ENCODE measurements at regions not wholly inside any gene's neighbourhood (a gene's known extent, or its start where the extent isn't known, plus 50 kb on each side); places are given as distances from the start of the nearest gene placed in this dataset.
"Not testable (repeated sequence)": the region's sequence is repeated elsewhere in the genome, so short reads cannot be mapped to it uniquely, and the experiment has no call there.

GRCh38 chr5:174917976-174918554, 193.7 kb downstream of the MSX2 start:
- Mint-ChIP-seq H3K9me3 (no peaks in the 10 kb centered on the region), H3K4me3 (no peak overlapping the region), H3K36me3 (ENCODE audit: low read depth) (no peaks in the 10 kb centered on the region), H3K27ac (no peak overlapping the region), H3K4me1 (peaks cover 8% of the 10 kb centered on the region), H3K27me3 (ENCODE audit: insufficient read depth) (peaks cover 4% of the 10 kb centered on the region)
- 88 to 100% methylated on average over 5 to 13 of the region's 13 CpGs for WGBS, 2 experiments (ENCODE audit: insufficient coverage in 1 of 2, insufficient read length in 1 of 2)
- Histone ChIP-seq H3K9ac (ENCODE audit: extremely low read depth, low read length, poor library complexity, severe bottlenecking) (no peak overlapping the region), H3K4me3 (ENCODE audit: low read length) (no peak overlapping the region), H3K9me3 (ENCODE audit: control insufficient read depth, low read length) (no peaks in the 10 kb centered on the region), H3K4me1 (ENCODE audit: control insufficient read depth, insufficient read depth, low read length) (no peaks in the 10 kb centered on the region), H3K36me3 (ENCODE audit: control insufficient read depth, insufficient read depth, low read length) (no peaks in the 10 kb centered on the region), H3K27me3 (ENCODE audit: control insufficient read depth, insufficient read depth, low read length, poor library complexity, severe bottlenecking) (no peaks in the 10 kb centered on the region), H3K27ac (ENCODE audit: low read depth, low read length) (no peak overlapping the region)
- TF ChIP-seq CTCF (conservative IDR thresholded peaks at IDR 0.05): no peak
- no peak for DNase-seq

GRCh38 chr5:174917435-174917834, 193.1 kb downstream of the MSX2 start:
- H3K27me3 Mint-ChIP-seq (ENCODE audit: insufficient read depth); DNase-seq; H3K9me3 ChIP-seq (ENCODE audit: control insufficient read depth, low read length); H3K27ac Mint-ChIP-seq; H3K9ac ChIP-seq (ENCODE audit: extremely low read depth, low read length, poor library complexity, severe bottlenecking); H3K36me3 ChIP-seq (ENCODE audit: control insufficient read depth, insufficient read depth, low read length); H3K4me1 ChIP-seq (ENCODE audit: control insufficient read depth, insufficient read depth, low read length); H3K4me3 Mint-ChIP-seq; H3K4me1 Mint-ChIP-seq; H3K27me3 ChIP-seq (ENCODE audit: control insufficient read depth, insufficient read depth, low read length, poor library complexity, severe bottlenecking); H3K9me3 Mint-ChIP-seq; H3K27ac ChIP-seq (ENCODE audit: low read depth, low read length); H3K4me3 ChIP-seq (ENCODE audit: low read length); H3K36me3 Mint-ChIP-seq (ENCODE audit: low read depth): not testable (repeated sequence)
- 93 to 100% methylated on average over 3 to 6 of the region's 6 CpGs for WGBS, 2 experiments (ENCODE audit: insufficient coverage in 1 of 2, insufficient read length in 1 of 2)

DNA sequence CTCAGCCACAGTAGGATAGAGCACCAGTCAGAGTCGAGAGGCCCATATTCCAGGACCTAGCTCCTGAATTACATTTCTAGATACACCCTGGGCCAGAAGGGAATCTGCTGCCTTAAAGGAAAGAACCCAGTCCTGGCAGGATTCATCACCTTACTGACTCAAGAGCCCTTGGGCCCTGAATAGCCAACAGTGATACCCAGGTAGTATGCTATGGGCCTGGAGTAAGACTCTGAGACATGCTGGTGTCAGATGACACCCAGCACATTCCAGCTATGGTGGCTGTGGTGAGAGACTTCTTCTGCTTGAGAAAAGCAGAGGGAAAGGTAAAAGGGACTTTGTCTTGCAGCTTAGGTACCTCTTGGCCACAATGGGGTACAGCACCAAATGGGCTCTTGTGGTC, 192.5 kb downstream of the MSX2 start:
- not testable (repeated sequence) for H3K27me3 Mint-ChIP-seq (ENCODE audit: insufficient read depth); H3K36me3 ChIP-seq (ENCODE audit: control insufficient read depth, insufficient read depth, low read length); H3K27me3 ChIP-seq (ENCODE audit: control insufficient read depth, insufficient read depth, low read length, poor library complexity, severe bottlenecking); H3K27ac ChIP-seq (ENCODE audit: low read depth, low read length); H3K4me3 ChIP-seq (ENCODE audit: low read length); H3K4me1 ChIP-seq (ENCODE audit: control insufficient read depth, insufficient read depth, low read length); H3K4me3 Mint-ChIP-seq; H3K36me3 Mint-ChIP-seq (ENCODE audit: low read depth); H3K9ac ChIP-seq (ENCODE audit: extremely low read depth, low read length, poor library complexity, severe bottlenecking); H3K27ac Mint-ChIP-seq; DNase-seq; H3K4me1 Mint-ChIP-seq; H3K9me3 ChIP-seq (ENCODE audit: control insufficient read depth, low read length); H3K9me3 Mint-ChIP-seq
- WGBS, 2 experiments (ENCODE audit: insufficient coverage in 1 of 2, insufficient read length in 1 of 2): 96% methylated on average over 1 of the region's 1 CpG; no CpG with 5 or more reads in 1 of the 2 experiments

- no peak overlapping the region for H3K9ac ChIP-seq (ENCODE audit: extremely low read depth, low read length, poor library complexity, severe bottlenecking)
- H3K4me3 ChIP-seq (ENCODE audit: low read length): no peak overlapping the region
- H3K4me1 ChIP-seq (ENCODE audit: control insufficient read depth, insufficient read depth, low read length): no peaks in the 10 kb centered on the region
- Mint-ChIP-seq H3K4me1 (peaks cover 6% of the 10 kb centered on the region), H3K36me3 (ENCODE audit: low read depth) (no peaks in the 10 kb centered on the region), H3K4me3 (no peak overlapping the region), H3K9me3 (no peaks in the 10 kb centered on the region), H3K27ac (no peak overlapping the region), H3K27me3 (ENCODE audit: insufficient read depth) (peaks cover 6% of the 10 kb centered on the region)
- no peaks in the 10 kb centered on the region for H3K36me3 ChIP-seq (ENCODE audit: control insufficient read depth, insufficient read depth, low read length)
- no peaks in the 10 kb centered on the region for H3K9me3 ChIP-seq (ENCODE audit: control insufficient read depth, low read length)
- DNase-seq: peak; percentile 64
- H3K27me3 ChIP-seq (ENCODE audit: control insufficient read depth, insufficient read depth, low read length, poor library complexity, severe bottlenecking): no peaks in the 10 kb centered on the region
- 84 to 96% methylated on average over 3 to 8 of the region's 8 CpGs for WGBS, 2 experiments (ENCODE audit: insufficient coverage in 1 of 2, insufficient read length in 1 of 2)
- H3K27ac ChIP-seq (ENCODE audit: low read depth, low read length): no peak overlapping the region
- TF ChIP-seq CTCF (conservative IDR thresholded peaks at IDR 0.05): peak; percentile 29
Measured at GRCh38 chr5:174916227-174916626, 191.8 kb downstream of the MSX2 start.

Measured in endodermal cell (in vitro differentiated cells).